NOMO-1 treated with dmso at 0.1 percent for 144 hours (cell line): ENCODE measurements at regions not wholly inside any gene's neighbourhood (a gene's known extent, or its start where the extent isn't known, plus 50 kb on each side); places are given as distances from the start of the nearest gene placed in this dataset.
"Not testable (repeated sequence)": the region's sequence is repeated elsewhere in the genome, so short reads cannot be mapped to it uniquely, and the experiment has no call there.

Experiments
- DNase-seq: peaks from one replicate; lab custom pipeline; 2025; ENCODE audit not compliant: unreplicated experiment; lab: John Stamatoyannopoulos, UW

GRCh38 chr9:75728391-75728790 is 162.1 kb upstream of the PCSK5 start:
- no peak for DNase-seq

GRCh38 chr9:75734802-75735201 is 155.7 kb upstream of the PCSK5 start:
- no peak for DNase-seq

- no peak for DNase-seq
Measured at GRCh38 chr9:75739884-75740611, 150.4 kb upstream of the PCSK5 start.

- DNase-seq: no peak
Measured at GRCh38 chr9:75743855-75744254, 146.6 kb upstream of the PCSK5 start.

- DNase-seq: no peak
Measured at GRCh38 chr9:75754080-75754479, 136.4 kb upstream of the PCSK5 start.

- no peak for DNase-seq
Measured at GRCh38 chr9:75775166-75775565, 115.3 kb upstream of the PCSK5 start.

GRCh38 chr9:75775966-75776691 is 114.3 kb upstream of the PCSK5 start:
- no peak for DNase-seq

- DNase-seq: no peak
Measured at GRCh38 chr9:75780185-75780584, 110.3 kb upstream of the PCSK5 start.

GRCh38 chr9:75788006-75788634 is 102.4 kb upstream of the PCSK5 start:
- DNase-seq: no peak

GRCh38 chr9:75797085-75797580 is 93.3 kb upstream of the PCSK5 start:
- no peak for DNase-seq

GRCh38 chr9:75798505-75798904 is 92.0 kb upstream of the PCSK5 start:
- no peak for DNase-seq

- no peak for DNase-seq
Measured at GRCh38 chr9:75803130-75803529, 87.3 kb upstream of the PCSK5 start.

- no peak for DNase-seq
Measured at GRCh38 chr9:75810063-75810462, 80.4 kb upstream of the PCSK5 start.

GRCh38 chr9:75811692-75812091 is 78.8 kb upstream of the PCSK5 start:
- no peak for DNase-seq

GRCh38 chr9:75812141-75812540 is 78.3 kb upstream of the PCSK5 start:
- no peak for DNase-seq

GRCh38 chr9:75814667-75815066 is 75.8 kb upstream of the PCSK5 start:
- DNase-seq: no peak

- DNase-seq: not testable (repeated sequence)
Measured at GRCh38 chr9:75820471-75821115, 69.9 kb upstream of the PCSK5 start.

GRCh38 chr9:75823151-75823550 is 67.3 kb upstream of the PCSK5 start:
- no peak for DNase-seq

- no peak for DNase-seq
Measured at GRCh38 chr9:75824816-75825568, 65.5 kb upstream of the PCSK5 start.

- DNase-seq: no peak
Measured at GRCh38 chr9:75826314-75826713, 64.2 kb upstream of the PCSK5 start.

- DNase-seq: no peak
Measured at GRCh38 chr9:75830303-75830702, 60.2 kb upstream of the PCSK5 start.
